Spleen (tissue), 7 donors: ENCODE measurements at regions not wholly inside any gene's neighbourhood (a gene's known extent, or its start where the extent isn't known, plus 50 kb on each side); places are given as distances from the start of the nearest gene placed in this dataset.

Experiments used
- CTCF ChIP-seq, 11 experiments: fragments of 200-600 bp in 7 of 11; fragments of 450-650 bp in 4 of 11; sonication (generic) in 4 of 11; IDR thresholded peaks in 8 of 11; conservative IDR thresholded peaks in 3 of 11; 1 replicate in 7 of 11; 2 replicates in 4 of 11; pipeline versions ENCODE4 v1.4.0 to v1.8.0; 2016 to 2021; ENCODE audit warnings: antibody characterized with exemption in 11 of 11, inconsistent platforms in 4 of 11, mild to moderate bottlenecking in 1 of 11
- POLR2A ChIP-seq, 3 donors: fragments of 450-650 bp; IDR thresholded peaks; one replicate each; pipeline ENCODE4 v1.5.1; 2017; ENCODE audit warnings: antibody characterized with exemption in 3 of 3, mild to moderate bottlenecking in 1 of 3
- POLR2AphosphoS5 ChIP-seq, 3 donors: sonication (generic); formaldehyde crosslinking; IDR thresholded peaks; one replicate each; pipeline ENCODE4 v1.5.1; 2017; ENCODE audit warnings: antibody characterized with exemption in 3 of 3
- donor health status: DM: no; HTN: no; CAD: no; lungs with moderate emphysema.
- donor health status: DM: no; HTN: no; CAD: no.
- donor health status: DM: no; HTN: no; CAD: no.

GRCh38 chr10:89915968-89916367 lies 214.6 kb downstream of the KIF20B start:
- TF ChIP-seq CTCF (IDR thresholded peaks at IDR 0.05 in 8 of 11, conservative IDR thresholded peaks at IDR 0.05 in 3 of 11) (no peak), POLR2A (IDR thresholded peaks at IDR 0.05) (no peak), POLR2AphosphoS5 (IDR thresholded peaks at IDR 0.05) (no peak)
